CD14-positive monocyte (primary cell): ENCODE measurements at regions not wholly inside any gene's neighbourhood (a gene's known extent, or its start where the extent isn't known, plus 50 kb on each side); places are given as distances from the start of the nearest gene placed in this dataset.

Experiments
- DNase-seq, 3 donors: peaks; one replicate each; pipeline ENCODE4 v3.0.0-alpha.2; 2011 to 2022
- H2AFZ ChIP-seq: 2 replicates; pipeline ENCODE4 v1.6.0; 2012; ENCODE audit warnings: mild to moderate bottlenecking, low read depth, low read length, inconsistent platforms; ENCODE audit not compliant: insufficient read depth, poor library complexity, severe bottlenecking
- H3K27ac ChIP-seq, 2 donors: 1 replicate in 1 of 2; 2 replicates in 1 of 2; pipeline ENCODE4 v1.5.1; 2012 to 2013; ENCODE audit warnings: low read length in 2 of 2, control low read depth in 1 of 2, inconsistent platforms in 1 of 2, low read depth in 1 of 2, mild to moderate bottlenecking in 1 of 2
- H3K27me3 ChIP-seq, 2 donors: one replicate each; pipeline versions ENCODE4 v1.6.0 to v1.6.1; 2011 to 2013; ENCODE audit warnings: low read length in 2 of 2; ENCODE audit not compliant: control insufficient read depth in 2 of 2, insufficient read depth in 2 of 2
- H3K36me3 ChIP-seq, 2 donors: replicated peaks in 1 of 2; 1 replicate in 1 of 2; 2 replicates in 1 of 2; pipeline versions ENCODE4 v1.5.1 to v1.6.1; 2012 to 2013; ENCODE audit warnings: low read length in 2 of 2, control low read depth in 1 of 2, inconsistent platforms in 1 of 2, mild to moderate bottlenecking in 1 of 2; ENCODE audit not compliant: insufficient read depth in 2 of 2, control insufficient read depth in 1 of 2
- H3K4me1 ChIP-seq, 2 donors: 1 replicate in 1 of 2; 2 replicates in 1 of 2; pipeline versions ENCODE4 v1.5.1 to v1.6.1; 2012 to 2013; ENCODE audit warnings: low read length in 2 of 2, control low read depth in 1 of 2, inconsistent platforms in 1 of 2, mild to moderate bottlenecking in 1 of 2, moderate library complexity in 1 of 2; ENCODE audit not compliant: insufficient read depth in 2 of 2, control insufficient read depth in 1 of 2
- H3K4me2 ChIP-seq: replicated peaks from 2 replicates; pipeline ENCODE3; 2012; ENCODE audit warnings: low read length, moderate library complexity, mild to moderate bottlenecking; ENCODE audit not compliant: poor library complexity, severe bottlenecking; ENCODE audit errors: extremely low read depth
- H3K4me3 ChIP-seq, 3 experiments: fragments of 200-600 bp in 1 of 3; sonication (generic) in 1 of 3; replicated peaks in 1 of 3; 1 replicate in 2 of 3; 2 replicates in 1 of 3; pipeline ENCODE4 v1.5.1; 2011 to 2013; ENCODE audit warnings: low read length in 3 of 3, mild to moderate bottlenecking in 3 of 3, control low read depth in 2 of 3, low read depth in 2 of 3, inconsistent platforms in 1 of 3, moderate library complexity in 1 of 3
- H3K79me2 ChIP-seq: 2 replicates; pipeline ENCODE4 v1.6.0; 2012; ENCODE audit warnings: mild to moderate bottlenecking, control low read depth, inconsistent platforms, low read length, moderate library complexity; ENCODE audit not compliant: insufficient read depth
- H3K9ac ChIP-seq: 2 replicates; pipeline ENCODE4 v1.6.0; 2017; ENCODE audit warnings: low read length, mild to moderate bottlenecking; ENCODE audit not compliant: insufficient read depth, poor library complexity, severe bottlenecking
- H3K9me3 ChIP-seq, 2 donors: replicated peaks in 1 of 2; 1 replicate in 1 of 2; 2 replicates in 1 of 2; pipeline versions ENCODE4 v1.5.1 to v1.6.1; 2012 to 2013; ENCODE audit warnings: low read length in 2 of 2, control low read depth in 1 of 2; ENCODE audit not compliant: control insufficient read depth in 1 of 2, insufficient read depth in 1 of 2
- H4K20me1 ChIP-seq: 2 replicates; pipeline ENCODE4 v1.6.0; 2012; ENCODE audit warnings: mild to moderate bottlenecking, low read length, control low read depth, moderate library complexity; ENCODE audit not compliant: insufficient read depth
- H3K27ac Mint-ChIP-seq, 7 donors: one replicate each; pipeline ENCODE4 v1.8.0; 2020; ENCODE audit warnings: mild to moderate bottlenecking in 7 of 7, mixed read lengths in 7 of 7, moderate library complexity in 6 of 7, inconsistent platforms in 2 of 7
- H3K27me3 Mint-ChIP-seq, 3 donors: one replicate each; pipeline ENCODE4 v1.8.0; 2021 to 2022; ENCODE audit warnings: low read depth in 3 of 3, mild to moderate bottlenecking in 3 of 3, mixed read lengths in 3 of 3, moderate library complexity in 3 of 3, inconsistent platforms in 1 of 3
- H3K36me3 Mint-ChIP-seq, 2 donors: one replicate each; pipeline ENCODE4 v1.8.0; 2020; ENCODE audit warnings: mixed read lengths in 2 of 2, inconsistent platforms in 1 of 2, mild to moderate bottlenecking in 1 of 2
- H3K4me1 Mint-ChIP-seq: one replicate; pipeline ENCODE4 v1.8.0; 2020; ENCODE audit warnings: mild to moderate bottlenecking, mixed read lengths
- H3K4me3 Mint-ChIP-seq, 2 donors: one replicate each; pipeline ENCODE4 v1.8.0; 2020; ENCODE audit warnings: mild to moderate bottlenecking in 2 of 2, mixed read lengths in 2 of 2, moderate library complexity in 1 of 2
- H3K9me3 Mint-ChIP-seq, 7 donors: one replicate each; pipeline ENCODE4 v1.8.0; 2020 to 2022; ENCODE audit warnings: mixed read lengths in 7 of 7, mild to moderate bottlenecking in 6 of 7, moderate library complexity in 6 of 7, inconsistent platforms in 2 of 7
- WGBS: methylation state at CpG from one replicate; pipeline ENCODE4 v1.1.5; 2013; ENCODE audit warnings: missing lambda C conversion rate; ENCODE audit not compliant: insufficient coverage; 5-methylcytosine and 5-hydroxymethylcytosine counted together
- intact Hi-C, 2 donors: fragments of 100-400 bp; cut with micrococcal nuclease; formaldehyde crosslinking; loops; one replicate each; pipeline versions ENCODE4 v1.15.0 to v1.15.1; 2023
- TF ChIP-seq, protein P1 (sequence below): fragments of 200-600 bp; IDR thresholded peaks from one replicate; pipeline ENCODE4 v1.8.0; 2022; ENCODE audit warnings: antibody characterized with exemption, mild to moderate bottlenecking

DNA sequence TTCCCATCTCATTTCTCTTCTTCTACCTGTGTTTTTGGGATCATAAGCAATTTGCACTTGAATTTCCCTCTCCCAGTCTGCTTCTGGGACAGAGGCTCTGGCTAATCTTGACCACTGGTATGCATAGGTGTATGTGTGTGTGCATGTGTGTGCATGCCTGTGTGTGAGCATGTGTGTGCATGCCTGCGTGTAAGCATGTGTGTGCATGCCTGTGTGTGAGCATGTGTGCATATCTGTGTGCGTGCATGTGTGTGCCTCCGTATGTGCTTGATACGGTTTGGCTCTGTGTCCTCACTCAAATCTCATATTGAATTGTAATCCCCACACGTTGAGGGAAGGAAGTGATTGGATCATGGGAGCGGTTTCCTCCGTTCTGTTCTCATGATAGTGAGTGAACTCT, 77.7 kb downstream of the HAPSTR1 start:
- no peaks in the 10 kb centered on the region for H3K36me3 ChIP-seq
- no peaks in the 10 kb centered on the region for H4K20me1 ChIP-seq
- H3K9ac ChIP-seq = no peak overlapping the region
- Mint-ChIP-seq H3K27ac (no peak overlapping the region), H3K4me1 (no peaks in the 10 kb centered on the region), H3K36me3 (no peaks in the 10 kb centered on the region), H3K27me3 (peaks cover 0 to 10% (median 9%) of the 10 kb centered on the region in 3 donors), H3K9me3 (peaks cover 0 to 3% (median 0%) of the 10 kb centered on the region in 7 donors), H3K4me3 (no peak overlapping the region)
- no peak for DNase-seq
- no peak overlapping the region for H3K4me2 ChIP-seq
- no peaks in the 10 kb centered on the region for H3K4me1 ChIP-seq
- no peaks in the 10 kb centered on the region for H3K9me3 ChIP-seq
- no peaks in the 10 kb centered on the region for H3K79me2 ChIP-seq
- TF ChIP-seq, protein P1, sequence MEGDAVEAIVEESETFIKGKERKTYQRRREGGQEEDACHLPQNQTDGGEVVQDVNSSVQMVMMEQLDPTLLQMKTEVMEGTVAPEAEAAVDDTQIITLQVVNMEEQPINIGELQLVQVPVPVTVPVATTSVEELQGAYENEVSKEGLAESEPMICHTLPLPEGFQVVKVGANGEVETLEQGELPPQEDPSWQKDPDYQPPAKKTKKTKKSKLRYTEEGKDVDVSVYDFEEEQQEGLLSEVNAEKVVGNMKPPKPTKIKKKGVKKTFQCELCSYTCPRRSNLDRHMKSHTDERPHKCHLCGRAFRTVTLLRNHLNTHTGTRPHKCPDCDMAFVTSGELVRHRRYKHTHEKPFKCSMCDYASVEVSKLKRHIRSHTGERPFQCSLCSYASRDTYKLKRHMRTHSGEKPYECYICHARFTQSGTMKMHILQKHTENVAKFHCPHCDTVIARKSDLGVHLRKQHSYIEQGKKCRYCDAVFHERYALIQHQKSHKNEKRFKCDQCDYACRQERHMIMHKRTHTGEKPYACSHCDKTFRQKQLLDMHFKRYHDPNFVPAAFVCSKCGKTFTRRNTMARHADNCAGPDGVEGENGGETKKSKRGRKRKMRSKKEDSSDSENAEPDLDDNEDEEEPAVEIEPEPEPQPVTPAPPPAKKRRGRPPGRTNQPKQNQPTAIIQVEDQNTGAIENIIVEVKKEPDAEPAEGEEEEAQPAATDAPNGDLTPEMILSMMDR = no peak
- no peaks in the 10 kb centered on the region for H3K27me3 ChIP-seq
- no CpG with 5 or more reads among the region's 7 CpGs for WGBS
- H2AFZ ChIP-seq = no peak overlapping the region
- intact Hi-C loops = loop anchor here in 1 of 2 donors (10.0 kb wide), 1 partner anchor 1016 kb away; the partner anchor contains the start of gene GRIN2A
- H3K4me3 ChIP-seq = no peak overlapping the region
- no peak overlapping the region for H3K27ac ChIP-seq

DNA sequence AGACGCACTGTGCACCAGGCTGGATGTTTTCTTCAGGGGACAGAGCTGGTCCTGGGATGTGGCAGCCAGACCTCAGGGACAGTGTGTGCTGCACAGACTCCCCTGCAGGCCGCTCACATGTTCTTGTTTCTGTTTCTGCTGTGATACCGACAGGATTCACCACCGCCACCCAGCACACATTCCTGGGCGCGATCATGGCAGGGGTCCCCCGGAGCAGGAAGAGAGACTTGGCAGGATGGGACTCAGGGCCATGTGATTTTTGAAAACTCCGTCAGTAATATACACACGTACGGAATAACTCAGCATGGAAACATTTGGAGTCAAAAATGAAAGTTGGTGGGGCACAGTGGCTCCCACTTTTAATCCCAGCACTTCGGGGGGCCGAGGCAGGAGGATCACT, 79.0 kb downstream of the HAPSTR1 start:
- no peak overlapping the region for H3K4me2 ChIP-seq
- no peaks in the 10 kb centered on the region for H3K79me2 ChIP-seq
- H3K4me1 ChIP-seq = no peaks in the 10 kb centered on the region
- no peaks in the 10 kb centered on the region for H3K36me3 Mint-ChIP-seq
- no peaks in the 10 kb centered on the region for H3K9me3 ChIP-seq
- H3K4me3 Mint-ChIP-seq = no peak overlapping the region
- H3K4me3 ChIP-seq = no peak overlapping the region
- no peak for DNase-seq
- TF ChIP-seq, protein P1 = no peak
- H3K9me3 Mint-ChIP-seq = peaks cover 0 to 3% (median 0%) of the 10 kb centered on the region in 7 donors
- intact Hi-C loops = no loop called here
- no peaks in the 10 kb centered on the region for H3K36me3 ChIP-seq
- WGBS = 90% methylated on average over 8 of the region's 12 CpGs
- H3K27ac ChIP-seq = no peak overlapping the region
- H3K27me3 ChIP-seq = no peaks in the 10 kb centered on the region
- no peaks in the 10 kb centered on the region for H3K4me1 Mint-ChIP-seq
- no peaks in the 10 kb centered on the region for H4K20me1 ChIP-seq
- H3K27me3 Mint-ChIP-seq = peaks cover 4 to 10% (median 5%) of the 10 kb centered on the region in 3 donors
- H3K27ac Mint-ChIP-seq = no peak overlapping the region
- H2AFZ ChIP-seq = no peak overlapping the region
- no peak overlapping the region for H3K9ac ChIP-seq
